HCT116 (cell line): ENCODE measurements at regions not wholly inside any gene's neighbourhood (a gene's known extent, or its start where the extent isn't known, plus 50 kb on each side); places are given as distances from the start of the nearest gene placed in this dataset.

Experiments used
- ATAC-seq: fragments of 200-7000 bp; cut with Tn5 transposase; 2 replicates; pipeline ENCODE4 v1.9.1; 2020; ENCODE audit warnings: mild to moderate bottlenecking, moderate library complexity
- BruUV-seq: library from RNA; stranded (reverse); fragments of 400-500 nt; replicated peaks from 2 replicates; lab custom pipeline; 2021; lab: Mats Ljungman, UMichigan
- CTCF ChIA-PET: fragments of 300-600 bp; sonication (Branson Sonifier 250); formaldehyde crosslinking; loops from one replicate; lab custom pipeline; 2021; ENCODE audit warnings: antibody characterized with exemption; lab: Charles Lee
- POLR2A ChIA-PET: fragments of 300-600, 350-600 bp; sonication (Branson Sonifier 250); formaldehyde crosslinking; loops from one replicate; lab custom pipeline; 2021; ENCODE audit warnings: antibody characterized with exemption; lab: Charles Lee
- RAD21 ChIA-PET, 2 experiments: fragments of 300-600 bp; sonication (Branson Sonifier 250); formaldehyde crosslinking; loops; one replicate each; lab custom pipeline; 2023; ENCODE audit warnings: low total read pairs in 2 of 2; ENCODE audit not compliant: uncharacterized antibody in 2 of 2, unreplicated experiment in 2 of 2, low non-redundant PET in 1 of 2; lab: Charles Lee
- DNase-seq: peaks from one replicate; pipeline ENCODE4 v3.0.0-alpha.2; 2010; ENCODE audit warnings: low read depth, low spot score
- H2AFZ ChIP-seq: fragments of 200-600 bp; shearing (Covaris generic), sonication (generic); 2 replicates; pipeline ENCODE4 v1.6.1; 2017; ENCODE audit warnings: low read depth, mixed run types, mixed read lengths, antibody characterized with exemption, low read length; ENCODE audit not compliant: poor library complexity, severe bottlenecking
- H3K27ac ChIP-seq: 2 replicates; pipeline ENCODE4 v1.5.1; 2012; ENCODE audit warnings: low read depth, low read length
- H3K27me3 ChIP-seq: fragments of 200-600 bp; sonication (generic); 2 replicates; pipeline ENCODE4 v1.6.1; 2016; ENCODE audit warnings: mixed run types, low read length, mixed read lengths; ENCODE audit not compliant: insufficient read depth
- H3K36me3 ChIP-seq, 2 experiments: fragments of 200-500 bp in 1 of 2; fragments of 200-600 bp in 1 of 2; sonication (Bioruptor generic) in 1 of 2; sonication (generic) in 1 of 2; 2 replicates each; pipeline versions ENCODE4 v1.5.1 to v1.6.1; 2014 to 2016; ENCODE audit warnings: low read length in 2 of 2, inconsistent platforms in 1 of 2, mixed read lengths in 1 of 2, mixed run types in 1 of 2; ENCODE audit not compliant: insufficient read depth in 2 of 2, control insufficient read depth in 1 of 2
- H3K4me1 ChIP-seq, 2 experiments: fragments of 200-600 bp in 1 of 2; sonication (generic) in 1 of 2; 2 replicates each; pipeline versions ENCODE4 v1.5.1 to v1.6.1; 2012 to 2017; ENCODE audit warnings: low read length in 2 of 2, inconsistent platforms in 1 of 2, mild to moderate bottlenecking in 1 of 2, mixed read lengths in 1 of 2, mixed run types in 1 of 2, moderate library complexity in 1 of 2; ENCODE audit not compliant: insufficient read depth in 2 of 2, control insufficient read depth in 1 of 2
- H3K4me2 ChIP-seq: fragments of 200-600 bp; sonication (generic); 2 replicates; pipeline ENCODE4 v1.6.1; 2017; ENCODE audit warnings: mixed run types, low read length, mixed read lengths
- H3K4me3 ChIP-seq, 2 experiments: fragments of 200-600 bp in 1 of 2; sonication (generic) in 1 of 2; replicated peaks in 1 of 2; 2 replicates each; pipeline ENCODE4 v1.5.1; 2011 to 2016; ENCODE audit warnings: low read length in 2 of 2, control low read depth in 1 of 2, low read depth in 1 of 2, mild to moderate bottlenecking in 1 of 2, mixed read lengths in 1 of 2, mixed run types in 1 of 2
- H3K79me2 ChIP-seq: fragments of 200-600 bp; sonication (generic); 2 replicates; pipeline ENCODE4 v1.6.1; 2017; ENCODE audit warnings: mild to moderate bottlenecking, mixed run types, low read length, moderate library complexity, mixed read lengths; ENCODE audit not compliant: insufficient read depth
- H3K9ac ChIP-seq: fragments of 200-600 bp; sonication (generic); 2 replicates; pipeline ENCODE4 v1.6.1; 2016; ENCODE audit warnings: low read length, mixed read lengths
- H3K9me2 ChIP-seq: fragments of 200-600 bp; sonication (generic), shearing (Covaris generic); 2 replicates; pipeline ENCODE4 v1.6.1; 2017; ENCODE audit warnings: mixed run types, mild to moderate bottlenecking, moderate library complexity; ENCODE audit not compliant: insufficient read depth
- H3K9me3 ChIP-seq, 2 experiments: fragments of 200-500 bp in 1 of 2; fragments of 200-600 bp in 1 of 2; sonication (Bioruptor generic) in 1 of 2; sonication (generic) in 1 of 2; 2 replicates each; pipeline ENCODE4 v1.6.1; 2014 to 2017; ENCODE audit warnings: low read length in 2 of 2, mixed read lengths in 2 of 2, inconsistent platforms in 1 of 2, low read depth in 1 of 2, mild to moderate bottlenecking in 1 of 2, mixed run types in 1 of 2, moderate library complexity in 1 of 2; ENCODE audit not compliant: control insufficient read depth in 1 of 2, insufficient read depth in 1 of 2
- H4K20me1 ChIP-seq: fragments of 200-600 bp; sonication (generic), shearing (Covaris generic); 2 replicates; pipeline ENCODE4 v1.6.1; 2017; ENCODE audit warnings: mixed run types, mild to moderate bottlenecking, moderate library complexity; ENCODE audit not compliant: insufficient read depth
- ATF3 ChIP-seq: IDR thresholded peaks from 2 replicates; pipeline ENCODE4 v1.6.1; 2012
- CEBPB ChIP-seq: IDR thresholded peaks from 2 replicates; pipeline ENCODE4 v1.6.1; 2012; ENCODE audit warnings: low read depth
- CTCF ChIP-seq, 3 experiments: fragments of 200-600 bp in 1 of 3; sonication (generic) in 1 of 3; IDR thresholded peaks in 2 of 3; conservative IDR thresholded peaks in 1 of 3; 2 replicates each; pipeline ENCODE4 v1.5.1; 2012 to 2017; ENCODE audit warnings: low read depth in 2 of 3, low read length in 2 of 3, antibody characterized with exemption in 1 of 3, borderline replicate concordance in 1 of 3, control low read depth in 1 of 3, mild to moderate bottlenecking in 1 of 3, mixed read lengths in 1 of 3, mixed run types in 1 of 3, moderate library complexity in 1 of 3; ENCODE audit not compliant: insufficient read depth in 1 of 3
- EGR1 ChIP-seq: IDR thresholded peaks from 2 replicates; pipeline ENCODE4 v1.6.1; 2012; ENCODE audit warnings: low read depth
- ELF1 ChIP-seq: IDR thresholded peaks from 2 replicates; pipeline ENCODE4 v1.6.1; 2012; ENCODE audit warnings: low read depth, borderline replicate concordance
- FOSL1 ChIP-seq: IDR thresholded peaks from 2 replicates; pipeline ENCODE4 v1.6.1; 2012; ENCODE audit warnings: low read depth
- JUND ChIP-seq: IDR thresholded peaks from 2 replicates; pipeline ENCODE4 v1.6.1; 2012
- MAX ChIP-seq: IDR thresholded peaks from 2 replicates; pipeline ENCODE4 v1.6.1; 2012
- POLR2AphosphoS5 ChIP-seq: IDR thresholded peaks from 2 replicates; pipeline ENCODE4 v1.6.1; 2011; ENCODE audit warnings: mild to moderate bottlenecking, low read depth, low read length, moderate library complexity
- RAD21 ChIP-seq: IDR thresholded peaks from 2 replicates; pipeline ENCODE4 v1.6.1; 2012; ENCODE audit warnings: low read depth, mild to moderate bottlenecking
- SIN3A ChIP-seq: IDR thresholded peaks from 2 replicates; pipeline ENCODE4 v1.6.1; 2012; ENCODE audit warnings: low read depth
- SP1 ChIP-seq: IDR thresholded peaks from 2 replicates; pipeline ENCODE4 v1.6.1; 2012; ENCODE audit warnings: low read depth
- SRF ChIP-seq: IDR thresholded peaks from 2 replicates; pipeline ENCODE4 v1.6.1; 2012; ENCODE audit warnings: low read depth
- TCF7L2 ChIP-seq: IDR thresholded peaks from 2 replicates; pipeline ENCODE4 v1.7.0; 2011; ENCODE audit warnings: borderline replicate concordance, inconsistent platforms; ENCODE audit not compliant: insufficient read depth, insufficient read length; ENCODE audit errors: extremely low read depth
- YY1 ChIP-seq: IDR thresholded peaks from 2 replicates; pipeline ENCODE4 v1.6.1; 2011; ENCODE audit warnings: low read length, low read depth, moderate library complexity, mild to moderate bottlenecking; ENCODE audit not compliant: insufficient replicate concordance; ENCODE audit errors: extremely low read depth
- ZBTB33 ChIP-seq: IDR thresholded peaks from 2 replicates; pipeline ENCODE4 v1.6.1; 2011; ENCODE audit warnings: mild to moderate bottlenecking, low read length, moderate library complexity; ENCODE audit not compliant: insufficient replicate concordance; ENCODE audit errors: extremely low read depth
- ZFX ChIP-seq: fragments of 450-650 bp; IDR thresholded peaks from 2 replicates; pipeline ENCODE4 v1.6.1; 2017
- ZNF274 ChIP-seq: fragments of 200-500 bp; sonication (Bioruptor generic); IDR thresholded peaks from 2 replicates; pipeline ENCODE4 v1.6.1; 2014; ENCODE audit warnings: mild to moderate bottlenecking, low read depth, low read length, inconsistent platforms
- intact Hi-C: fragments of 100-400 bp; cut with micrococcal nuclease; formaldehyde crosslinking; loops from 2 replicates; pipeline ENCODE4 v1.10.0; 2022

GRCh38 chr1:102282955-102283354 is 286.2 kb upstream of the OLFM3 start:
- Histone ChIP-seq H2AFZ (no peak overlapping the region), H3K9ac (no peak overlapping the region), H3K36me3 (no peaks in the 10 kb centered on the region), H4K20me1 (no peaks in the 10 kb centered on the region), H3K27me3 (no peaks in the 10 kb centered on the region), H3K79me2 (no peaks in the 10 kb centered on the region), H3K27ac (no peak overlapping the region), H3K4me1 (no peaks in the 10 kb centered on the region), H3K9me2 (no peaks in the 10 kb centered on the region), H3K4me2 (no peak overlapping the region), H3K9me3 (no peaks in the 10 kb centered on the region), H3K4me3 (no peak overlapping the region)
- ATAC-seq = no peak
- TF ChIP-seq ATF3 (no peak), RAD21 (no peak), YY1 (no peak), POLR2AphosphoS5 (no peak), SP1 (no peak), CTCF (IDR thresholded peaks at IDR 0.05 in 2 of 3, conservative IDR thresholded peaks at IDR 0.05 in 1 of 3; ENCODE audit: borderline replicate concordance in 1 of 3, insufficient read depth in 1 of 3, low read depth in 2 of 3, low read length in 2 of 3) (no peak), ZBTB33 (no peak), TCF7L2 (no peak), ZFX (no peak), MAX (no peak), FOSL1 (no peak), EGR1 (no peak), ELF1 (no peak), CEBPB (no peak), SRF (no peak), SIN3A (no peak), JUND (no peak), ZNF274 (no peak)
- CTCF ChIA-PET = no interaction called here
- BruUV-seq = no TSS peak
- intact Hi-C loops = no loop called here
- POLR2A ChIA-PET = no interaction called here
- no peak for DNase-seq
- RAD21 ChIA-PET = no interaction called here
